NCI-H146 (cell line): ENCODE measurements at regions not wholly inside any gene's neighbourhood (a gene's known extent, or its start where the extent isn't known, plus 50 kb on each side); places are given as distances from the start of the nearest gene placed in this dataset.

Experiments used
- DNase-seq: peaks from one replicate; lab custom pipeline; 2025; lab: John Stamatoyannopoulos, UW

DNA sequence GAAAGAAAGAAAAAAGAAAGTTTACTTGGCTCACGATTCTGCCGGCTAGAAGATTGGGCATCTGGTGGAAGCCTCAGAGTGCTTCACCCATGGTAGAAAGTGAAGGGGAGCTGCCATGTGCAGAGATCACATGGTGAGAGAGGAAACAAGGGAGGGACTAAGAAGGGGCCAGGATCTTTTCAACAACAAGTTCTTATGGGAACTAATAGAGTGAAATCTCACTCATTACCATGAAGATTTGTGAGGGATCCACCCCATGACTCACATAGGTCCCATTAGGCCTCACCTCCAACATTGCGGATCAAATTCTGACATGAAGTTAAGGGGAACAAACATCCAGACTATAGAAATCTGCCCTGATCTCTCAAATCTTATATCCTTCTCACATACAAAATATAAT is 61.3 kb upstream of the UGT8 start:
- DNase-seq, result no peak

DNA sequence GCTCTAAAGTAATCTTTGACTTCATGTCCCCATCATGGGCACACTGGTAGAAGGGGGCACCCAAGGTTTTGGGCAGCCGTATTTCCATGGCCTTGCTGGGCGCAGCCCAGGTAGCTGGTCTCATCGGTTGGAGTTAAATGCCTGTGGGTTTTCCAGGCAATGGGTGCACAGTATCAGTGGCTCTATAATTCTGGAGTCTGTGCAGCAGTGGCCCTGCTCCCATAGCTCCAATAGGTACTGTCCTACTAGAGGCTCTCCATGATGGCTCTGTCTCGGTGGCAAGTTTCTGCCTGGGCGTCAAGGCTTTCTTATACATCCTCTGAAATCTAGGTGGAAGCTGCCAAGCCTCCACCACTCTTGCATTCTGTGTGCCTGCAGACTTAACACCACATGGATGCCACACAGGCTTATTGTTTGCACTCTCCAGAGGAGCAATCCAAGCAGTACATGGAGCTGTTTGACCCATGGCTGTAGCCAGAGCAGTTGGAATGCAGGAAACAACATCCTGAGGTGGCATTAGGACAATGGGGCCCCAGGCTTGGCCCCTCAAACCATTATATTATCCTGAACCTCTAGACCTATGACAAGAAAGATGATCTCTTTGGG is 60.5 kb upstream of the UGT8 start:
- no peak for DNase-seq

DNA sequence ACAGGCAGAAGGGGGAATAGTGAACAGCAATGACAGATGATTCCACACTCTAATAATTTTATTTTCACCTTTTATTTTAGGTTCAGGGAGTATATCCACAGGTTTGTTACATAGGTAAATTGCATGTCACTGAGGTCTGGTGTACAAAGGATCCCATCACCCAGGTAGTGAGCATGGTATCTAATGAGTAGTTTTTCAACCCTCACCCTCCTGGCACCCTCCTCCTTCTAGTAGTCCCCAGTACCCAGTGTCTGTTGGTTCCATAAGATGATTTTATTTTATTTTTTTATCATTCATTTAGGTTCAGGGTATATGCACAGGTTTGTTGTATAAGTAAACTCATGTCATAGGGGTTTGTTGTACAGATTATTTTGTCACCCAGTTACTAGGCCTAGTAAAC is 58.6 kb upstream of the UGT8 start:
- DNase-seq, result no peak

DNA sequence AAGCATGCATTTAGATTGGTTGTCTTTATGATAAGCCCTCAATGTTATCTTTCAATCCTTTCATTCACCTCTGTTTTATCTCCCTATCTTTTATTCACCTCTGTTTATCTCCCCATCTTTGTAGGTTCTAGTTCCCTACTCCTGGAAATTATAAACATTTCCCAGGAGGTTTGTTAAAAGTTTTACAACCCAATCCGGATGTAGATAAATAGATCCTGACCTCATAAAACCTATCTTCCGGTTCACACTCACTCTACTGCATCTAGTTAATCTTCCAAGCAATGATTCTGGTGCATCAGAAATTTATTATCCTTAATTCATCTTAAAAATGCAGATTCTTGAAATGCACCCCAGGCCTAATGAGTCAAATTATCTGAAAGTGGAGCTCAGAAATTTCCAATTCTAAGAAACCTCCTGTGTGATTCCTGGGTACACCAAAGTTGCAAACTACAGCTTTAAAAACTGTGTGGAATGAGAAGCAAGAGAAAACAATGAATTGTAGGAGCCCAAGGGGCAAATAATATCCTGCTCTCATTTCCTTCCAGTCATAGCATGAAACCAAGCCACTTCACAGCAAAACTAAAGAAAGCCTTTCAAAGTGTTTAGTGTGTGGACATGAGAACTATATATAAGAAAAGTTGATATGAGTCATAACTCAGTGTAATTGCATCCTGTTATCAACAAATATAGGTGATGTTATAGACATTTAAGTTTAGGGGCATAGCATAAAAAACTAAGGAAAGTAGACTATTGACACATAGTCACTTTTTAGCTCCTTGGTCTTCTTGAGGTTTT is 51.1 kb upstream of the UGT8 start:
- no peak for DNase-seq
